ENCODE measurements at regions not wholly inside any gene's neighbourhood (a gene's known extent, or its start where the extent isn't known, plus 50 kb on each side); places are given as distances from the start of the nearest gene placed in this dataset.

DNA sequence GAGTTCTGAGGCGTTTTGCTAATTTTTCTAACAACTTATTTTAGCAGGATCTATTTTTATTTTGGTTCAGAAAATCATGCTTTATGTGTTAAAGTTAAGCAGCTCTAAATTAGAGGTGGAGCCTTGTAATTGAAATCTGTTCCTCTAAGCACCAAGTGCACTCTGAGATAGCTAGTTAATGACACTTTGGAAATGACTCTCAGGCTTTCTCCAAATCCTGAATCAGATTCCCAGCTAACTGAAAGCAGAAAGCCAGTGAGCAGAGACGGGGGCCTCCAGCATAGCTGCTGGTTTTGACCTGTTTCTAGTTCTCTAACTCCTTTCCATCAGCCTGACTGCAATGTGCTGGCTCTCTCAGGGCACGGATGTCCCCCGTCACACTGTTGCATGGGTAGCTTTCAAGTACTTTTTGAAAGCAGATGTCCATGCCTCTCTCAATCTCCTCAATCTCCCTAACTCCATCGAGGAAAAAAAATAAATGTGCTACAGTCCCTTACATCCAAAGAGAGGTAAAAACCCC lies 326.5 kb downstream of the SATB2 start:
- H3K36me3 ChIP-seq (ENCODE audit: insufficient read depth, low read length): no peaks in the 10 kb centered on the region
- H3K9ac ChIP-seq (ENCODE audit: low read depth, low read length): no peak overlapping the region
- no peak overlapping the region for H3K4me2 ChIP-seq (ENCODE audit: low read length)
- no peaks in the 10 kb centered on the region for H3K27me3 ChIP-seq (ENCODE audit: control insufficient read depth, insufficient read depth, low read length)
- no peaks in the 10 kb centered on the region for H3K9me3 ChIP-seq (replicated peaks; ENCODE audit: low read length)
- no peak overlapping the region for H3K4me3 ChIP-seq (ENCODE audit: low read length)
- H3K4me1 ChIP-seq (ENCODE audit: control insufficient read depth, insufficient read depth, low read length): no peaks in the 10 kb centered on the region

DNA sequence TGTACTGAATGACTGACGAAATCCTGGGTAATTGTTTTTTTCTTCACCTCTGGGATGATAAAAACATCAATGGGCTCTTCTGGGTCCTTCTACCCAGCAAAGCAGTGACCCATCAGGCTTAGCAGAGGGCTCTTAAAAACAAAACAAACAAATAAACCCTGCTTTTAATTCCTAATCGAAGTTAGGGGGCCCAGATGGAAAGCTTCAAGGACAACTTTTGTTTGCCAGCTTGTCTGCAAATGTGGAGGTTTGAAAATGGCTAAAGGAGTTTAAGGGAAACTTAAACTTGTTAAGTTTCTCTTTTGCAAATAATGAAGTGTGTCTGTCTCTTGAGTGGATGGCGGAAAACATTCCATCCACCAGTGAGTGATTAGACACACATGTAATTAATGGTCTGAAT lies 327.2 kb downstream of the SATB2 start:
- no peaks in the 10 kb centered on the region for H3K4me1 ChIP-seq (ENCODE audit: control insufficient read depth, insufficient read depth, low read length)
- no peak overlapping the region for H3K4me3 ChIP-seq (ENCODE audit: low read length)
- no peak overlapping the region for H3K9ac ChIP-seq (ENCODE audit: low read depth, low read length)
- H3K36me3 ChIP-seq (ENCODE audit: insufficient read depth, low read length): no peaks in the 10 kb centered on the region
- no peaks in the 10 kb centered on the region for H3K27me3 ChIP-seq (ENCODE audit: control insufficient read depth, insufficient read depth, low read length)
- H3K9me3 ChIP-seq (replicated peaks; ENCODE audit: low read length): no peaks in the 10 kb centered on the region
- H3K4me2 ChIP-seq (ENCODE audit: low read length): no peak overlapping the region

DNA sequence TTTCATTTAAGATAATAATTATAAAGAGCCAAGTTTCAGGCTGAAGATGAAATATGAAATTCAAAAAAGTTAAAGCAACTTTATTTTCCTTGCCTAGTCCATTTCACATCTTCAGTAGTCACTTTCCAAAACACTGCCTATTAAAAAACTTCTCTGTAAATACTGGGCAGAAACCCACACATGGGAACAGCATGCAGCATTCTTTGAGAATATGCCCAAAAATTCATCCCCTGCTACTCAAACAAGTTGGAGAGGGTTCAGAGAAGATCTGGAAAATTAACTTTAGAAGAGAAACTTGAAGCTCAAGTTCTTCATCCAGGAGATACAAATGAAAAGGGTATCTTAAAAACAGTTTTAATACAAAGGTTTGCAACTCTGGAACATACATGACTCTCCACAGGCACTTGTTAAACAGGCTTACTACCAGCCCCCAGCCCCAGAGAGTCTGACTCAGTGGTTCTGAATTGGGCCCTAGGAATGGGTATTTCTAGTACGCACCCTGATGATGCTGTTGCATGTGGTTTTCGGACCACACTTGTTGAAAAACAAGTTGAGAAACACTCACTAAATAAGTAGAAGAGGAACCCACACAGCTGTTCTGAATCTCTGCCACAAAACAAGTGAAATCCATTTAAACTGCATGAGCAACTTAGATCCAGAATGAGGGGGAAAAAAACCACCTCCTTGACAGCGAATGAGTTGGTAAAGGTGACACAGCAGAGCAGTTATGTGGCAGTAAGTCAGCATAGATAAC lies 329.1 kb downstream of the SATB2 start:
- H3K36me3 ChIP-seq (ENCODE audit: insufficient read depth, low read length): no peaks in the 10 kb centered on the region
- H3K4me1 ChIP-seq (ENCODE audit: control insufficient read depth, insufficient read depth, low read length): no peaks in the 10 kb centered on the region
- no peaks in the 10 kb centered on the region for H3K9me3 ChIP-seq (replicated peaks; ENCODE audit: low read length)
- H3K9ac ChIP-seq (ENCODE audit: low read depth, low read length): no peak overlapping the region
- no peak overlapping the region for H3K4me2 ChIP-seq (ENCODE audit: low read length)
- no peak overlapping the region for H3K4me3 ChIP-seq (ENCODE audit: low read length)
- H3K27me3 ChIP-seq (ENCODE audit: control insufficient read depth, insufficient read depth, low read length): no peaks in the 10 kb centered on the region

DNA sequence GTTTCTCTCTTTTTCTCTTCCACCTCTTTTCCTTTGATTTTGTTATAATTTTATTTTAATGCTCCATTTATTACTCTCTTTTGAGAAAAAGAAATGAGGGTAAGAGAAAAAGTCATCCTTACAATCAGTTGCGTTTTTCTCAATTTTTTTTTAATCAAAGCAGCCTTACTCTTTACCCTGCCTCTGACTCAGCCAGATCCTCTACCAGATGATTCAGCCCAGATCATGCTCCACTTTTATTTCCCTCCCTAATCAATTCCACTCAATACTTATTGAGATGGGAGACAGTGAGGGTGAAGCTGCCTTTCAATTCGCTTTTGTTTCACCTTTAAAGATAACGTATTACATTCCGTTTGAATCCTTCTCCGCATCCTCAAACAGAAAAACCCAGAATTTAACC lies 337.9 kb downstream of the SATB2 start:
- H3K4me3 ChIP-seq (ENCODE audit: low read length): no peak overlapping the region
- no peaks in the 10 kb centered on the region for H3K4me1 ChIP-seq (ENCODE audit: control insufficient read depth, insufficient read depth, low read length)
- no peaks in the 10 kb centered on the region for H3K27me3 ChIP-seq (ENCODE audit: control insufficient read depth, insufficient read depth, low read length)
- H3K9me3 ChIP-seq (replicated peaks; ENCODE audit: low read length): no peaks in the 10 kb centered on the region
- no peak overlapping the region for H3K9ac ChIP-seq (ENCODE audit: low read depth, low read length)
- H3K4me2 ChIP-seq (ENCODE audit: low read length): no peak overlapping the region
- no peaks in the 10 kb centered on the region for H3K36me3 ChIP-seq (ENCODE audit: insufficient read depth, low read length)

DNA sequence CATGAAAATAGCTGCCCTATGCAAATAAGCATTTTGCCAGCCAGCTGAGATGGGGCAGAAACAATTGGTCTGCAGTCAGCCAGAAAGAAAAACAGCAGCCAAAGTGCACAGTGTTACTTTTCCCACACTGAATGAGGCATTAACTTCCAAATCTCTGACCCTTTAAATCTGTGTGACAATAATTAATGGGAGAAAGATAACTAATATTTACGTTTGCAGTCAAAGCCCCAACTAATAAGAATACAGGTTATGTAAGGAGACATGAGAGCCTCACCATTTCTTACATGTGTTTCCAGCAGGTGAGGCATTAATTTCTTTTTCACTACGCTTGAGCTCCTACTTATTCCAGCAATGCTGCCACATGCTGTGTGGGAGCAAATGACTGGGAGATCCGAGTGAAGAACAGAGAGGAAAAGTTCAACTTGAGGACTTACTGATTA lies 339.0 kb downstream of the SATB2 start:
- no peaks in the 10 kb centered on the region for H3K9me3 ChIP-seq (replicated peaks; ENCODE audit: low read length)
- no peak overlapping the region for H3K9ac ChIP-seq (ENCODE audit: low read depth, low read length)
- no peaks in the 10 kb centered on the region for H3K4me1 ChIP-seq (ENCODE audit: control insufficient read depth, insufficient read depth, low read length)
- H3K27me3 ChIP-seq (ENCODE audit: control insufficient read depth, insufficient read depth, low read length): no peaks in the 10 kb centered on the region
- no peak overlapping the region for H3K4me2 ChIP-seq (ENCODE audit: low read length)
- H3K4me3 ChIP-seq (ENCODE audit: low read length): no peak overlapping the region
- no peaks in the 10 kb centered on the region for H3K36me3 ChIP-seq (ENCODE audit: insufficient read depth, low read length)

DNA sequence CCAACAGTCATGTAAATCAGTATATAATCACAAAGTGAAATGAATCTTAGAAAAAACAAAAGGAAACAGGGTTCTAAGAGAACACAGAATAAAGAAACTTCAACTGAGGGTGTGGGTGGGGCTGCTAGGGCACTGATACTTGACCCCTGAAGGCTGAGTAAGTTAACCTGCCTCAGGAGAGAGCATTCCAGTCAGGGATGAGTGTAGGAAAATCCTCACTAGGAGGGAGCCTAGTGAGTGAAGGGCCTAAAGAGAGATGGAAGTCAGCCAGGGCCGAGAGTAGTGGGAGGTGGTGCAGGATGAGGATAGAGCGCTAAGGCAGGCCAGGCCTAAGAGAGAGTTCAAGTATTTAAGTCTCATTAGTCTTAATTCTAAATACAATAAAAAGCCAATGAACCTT lies 342.6 kb downstream of the SATB2 start:
- no peaks in the 10 kb centered on the region for H3K27me3 ChIP-seq (ENCODE audit: control insufficient read depth, insufficient read depth, low read length)
- H3K4me1 ChIP-seq (ENCODE audit: control insufficient read depth, insufficient read depth, low read length): no peaks in the 10 kb centered on the region
- no peak overlapping the region for H3K9ac ChIP-seq (ENCODE audit: low read depth, low read length)
- H3K4me3 ChIP-seq (ENCODE audit: low read length): no peak overlapping the region
- H3K4me2 ChIP-seq (ENCODE audit: low read length): no peak overlapping the region
- H3K36me3 ChIP-seq (ENCODE audit: insufficient read depth, low read length): no peaks in the 10 kb centered on the region
- no peaks in the 10 kb centered on the region for H3K9me3 ChIP-seq (replicated peaks; ENCODE audit: low read length)

DNA sequence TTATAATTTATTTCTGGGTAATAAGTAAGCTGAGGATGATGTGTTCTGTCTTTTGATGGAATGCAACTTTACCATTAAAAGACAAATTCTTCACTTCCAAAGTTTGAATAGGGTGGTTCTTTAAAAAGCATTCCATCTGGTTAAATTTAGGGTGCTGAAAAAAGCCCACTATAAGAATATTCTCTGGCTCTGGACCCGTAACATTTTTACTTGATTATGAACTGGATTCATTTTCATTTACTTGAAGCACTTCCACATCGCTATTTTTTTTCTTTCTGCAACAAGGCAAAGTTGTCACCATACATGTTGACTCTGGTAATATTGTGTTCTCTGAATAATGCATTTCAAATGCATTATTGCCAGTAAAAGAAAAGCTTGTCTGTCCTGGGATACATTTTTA lies 344.6 kb downstream of the SATB2 start:
- no peaks in the 10 kb centered on the region for H3K36me3 ChIP-seq (ENCODE audit: insufficient read depth, low read length)
- no peaks in the 10 kb centered on the region for H3K9me3 ChIP-seq (replicated peaks; ENCODE audit: low read length)
- H3K9ac ChIP-seq (ENCODE audit: low read depth, low read length): no peak overlapping the region
- no peaks in the 10 kb centered on the region for H3K4me1 ChIP-seq (ENCODE audit: control insufficient read depth, insufficient read depth, low read length)
- no peak overlapping the region for H3K4me3 ChIP-seq (ENCODE audit: low read length)
- no peaks in the 10 kb centered on the region for H3K27me3 ChIP-seq (ENCODE audit: control insufficient read depth, insufficient read depth, low read length)
- H3K4me2 ChIP-seq (ENCODE audit: low read length): no peak overlapping the region

DNA sequence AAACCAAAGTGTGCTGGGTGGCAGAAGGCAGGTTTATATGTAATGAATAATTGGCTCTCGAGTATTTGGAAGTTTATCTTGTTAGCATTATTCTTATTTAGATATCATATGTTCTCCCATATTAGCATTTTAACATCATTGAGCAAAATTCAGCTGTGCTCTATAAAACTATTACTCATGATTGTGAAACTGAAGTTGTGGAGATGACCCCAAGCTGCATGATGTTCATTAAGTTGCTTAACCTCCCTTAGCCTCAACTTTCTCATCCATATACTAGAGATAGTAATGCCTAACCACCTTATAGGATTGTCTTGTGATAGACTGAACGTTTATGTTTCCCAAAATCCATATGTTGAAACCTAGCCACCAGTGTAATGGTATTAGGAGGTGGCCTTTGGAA lies 346.3 kb downstream of the SATB2 start:
- Histone ChIP-seq H3K4me2 (ENCODE audit: low read length) (no peak overlapping the region), H3K9ac (ENCODE audit: low read depth, low read length) (no peak overlapping the region), H3K27me3 (ENCODE audit: control insufficient read depth, insufficient read depth, low read length) (no peaks in the 10 kb centered on the region), H3K4me1 (ENCODE audit: control insufficient read depth, insufficient read depth, low read length) (no peaks in the 10 kb centered on the region), H3K4me3 (ENCODE audit: low read length) (no peak overlapping the region), H3K9me3 (replicated peaks; ENCODE audit: low read length) (no peaks in the 10 kb centered on the region), H3K36me3 (ENCODE audit: insufficient read depth, low read length) (no peaks in the 10 kb centered on the region)

DNA sequence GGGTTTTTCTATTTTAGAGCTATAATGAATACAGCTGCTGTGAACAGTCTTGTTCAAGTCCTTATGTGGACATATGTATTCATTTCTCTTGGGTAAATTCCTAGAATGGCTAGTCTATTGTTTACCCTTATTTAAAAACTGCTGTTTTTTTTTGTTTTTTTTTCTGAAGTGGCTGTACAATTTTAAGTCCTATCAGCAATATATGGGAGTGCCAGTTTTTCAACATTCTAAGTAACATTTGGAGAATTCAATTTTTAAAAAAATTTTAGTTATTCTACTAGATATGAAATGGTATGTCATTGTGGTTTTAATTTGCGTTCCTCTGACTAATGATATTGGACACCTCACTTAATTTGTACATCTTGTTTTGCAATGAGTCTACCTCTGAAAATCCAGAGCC lies 349.7 kb downstream of the SATB2 start:
- Histone ChIP-seq H3K27me3 (ENCODE audit: control insufficient read depth, insufficient read depth, low read length) (no peaks in the 10 kb centered on the region), H3K4me1 (ENCODE audit: control insufficient read depth, insufficient read depth, low read length) (no peaks in the 10 kb centered on the region), H3K9me3 (replicated peaks; ENCODE audit: low read length) (no peaks in the 10 kb centered on the region), H3K9ac (ENCODE audit: low read depth, low read length) (no peak overlapping the region), H3K36me3 (ENCODE audit: insufficient read depth, low read length) (no peaks in the 10 kb centered on the region), H3K4me2 (ENCODE audit: low read length) (no peak overlapping the region), H3K4me3 (ENCODE audit: low read length) (no peak overlapping the region)

DNA sequence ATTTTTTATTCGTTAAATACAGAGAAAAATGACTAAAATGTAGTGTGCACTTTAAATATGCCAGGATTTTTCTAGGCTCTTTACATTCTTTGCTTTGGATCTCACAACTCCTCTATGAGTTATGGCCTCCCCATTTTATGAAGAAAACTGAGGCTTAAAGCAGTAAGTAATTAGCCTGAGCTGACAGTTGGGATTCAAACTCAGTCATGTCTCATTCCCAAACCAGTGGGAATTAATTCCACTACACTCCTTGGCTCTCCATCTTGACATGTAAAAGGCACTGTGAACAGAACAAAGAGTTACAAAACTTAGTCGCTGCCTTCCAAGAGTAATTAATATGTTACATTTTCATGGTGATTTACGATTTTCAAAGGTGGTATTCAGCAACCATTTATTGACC lies 351.9 kb downstream of the SATB2 start:
- Histone ChIP-seq H3K4me2 (ENCODE audit: low read length) (no peak overlapping the region), H3K36me3 (ENCODE audit: insufficient read depth, low read length) (no peaks in the 10 kb centered on the region), H3K4me3 (ENCODE audit: low read length) (no peak overlapping the region), H3K27me3 (ENCODE audit: control insufficient read depth, insufficient read depth, low read length) (no peaks in the 10 kb centered on the region), H3K9me3 (replicated peaks; ENCODE audit: low read length) (no peaks in the 10 kb centered on the region), H3K9ac (ENCODE audit: low read depth, low read length) (no peak overlapping the region), H3K4me1 (ENCODE audit: control insufficient read depth, insufficient read depth, low read length) (peaks cover 1% of the 10 kb centered on the region)

DNA sequence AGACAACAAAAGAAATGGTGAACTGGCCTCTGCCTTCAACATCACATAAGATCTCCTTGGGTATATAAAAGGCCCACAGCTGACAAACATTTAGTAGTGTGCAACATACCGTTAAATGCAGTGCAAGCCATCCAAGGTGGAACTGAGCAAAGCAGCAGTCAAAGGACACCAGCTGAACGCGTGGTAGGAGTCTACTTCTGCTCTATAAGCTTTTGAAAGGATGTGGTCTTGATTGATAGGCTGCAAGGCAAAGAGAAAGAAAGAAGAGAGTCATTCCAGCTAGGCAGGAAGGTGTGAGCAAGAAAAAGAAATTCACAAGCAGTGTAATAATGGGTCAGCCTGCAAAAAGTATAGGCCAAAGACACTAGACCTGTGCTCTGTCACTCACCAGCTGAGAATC lies 356.3 kb downstream of the SATB2 start:
- Histone ChIP-seq H3K27me3 (ENCODE audit: control insufficient read depth, insufficient read depth, low read length) (no peaks in the 10 kb centered on the region), H3K4me1 (ENCODE audit: control insufficient read depth, insufficient read depth, low read length) (peaks cover 6% of the 10 kb centered on the region), H3K36me3 (ENCODE audit: insufficient read depth, low read length) (no peaks in the 10 kb centered on the region), H3K9me3 (replicated peaks; ENCODE audit: low read length) (no peaks in the 10 kb centered on the region), H3K4me2 (ENCODE audit: low read length) (no peak overlapping the region), H3K9ac (ENCODE audit: low read depth, low read length) (no peak overlapping the region), H3K4me3 (ENCODE audit: low read length) (no peak overlapping the region)

Measured in skeletal muscle satellite cell (primary cell).